BLaER1 (cell line): ENCODE measurements at regions not wholly inside any gene's neighbourhood (a gene's known extent, or its start where the extent isn't known, plus 50 kb on each side); places are given as distances from the start of the nearest gene placed in this dataset.

Experiments
- H3K27ac ChIP-seq: shearing (Covaris generic); formaldehyde crosslinking; 2 replicates; pipeline ENCODE4 v1.8.1; 2022
- H3K27me3 ChIP-seq: shearing (Covaris generic); formaldehyde crosslinking; 2 replicates; pipeline ENCODE4 v1.8.1; 2022
- H3K36me3 ChIP-seq: shearing (Covaris generic); formaldehyde crosslinking; 2 replicates; pipeline ENCODE4 v1.8.1; 2022
- H3K4me1 ChIP-seq: shearing (Covaris generic); formaldehyde crosslinking; 2 replicates; pipeline ENCODE4 v1.8.1; 2022
- H3K4me2 ChIP-seq: shearing (Covaris generic); formaldehyde crosslinking; 2 replicates; pipeline ENCODE4 v1.8.1; 2022
- H3K4me3 ChIP-seq: shearing (Covaris generic); formaldehyde crosslinking; 2 replicates; pipeline ENCODE4 v1.8.1; 2022
- H3K9ac ChIP-seq: shearing (Covaris generic); formaldehyde crosslinking; 2 replicates; pipeline ENCODE4 v1.8.1; 2022
- H3K9me3 ChIP-seq: shearing (Covaris generic); formaldehyde crosslinking; 2 replicates; pipeline ENCODE4 v1.8.1; 2022
- H4K20me1 ChIP-seq: shearing (Covaris generic); formaldehyde crosslinking; 2 replicates; pipeline ENCODE4 v1.8.1; 2022
- Cebpa-rat ChIP-seq: shearing (Covaris generic); IDR thresholded peaks from 2 replicates; pipeline ENCODE4 v1.8.1; 2022

DNA sequence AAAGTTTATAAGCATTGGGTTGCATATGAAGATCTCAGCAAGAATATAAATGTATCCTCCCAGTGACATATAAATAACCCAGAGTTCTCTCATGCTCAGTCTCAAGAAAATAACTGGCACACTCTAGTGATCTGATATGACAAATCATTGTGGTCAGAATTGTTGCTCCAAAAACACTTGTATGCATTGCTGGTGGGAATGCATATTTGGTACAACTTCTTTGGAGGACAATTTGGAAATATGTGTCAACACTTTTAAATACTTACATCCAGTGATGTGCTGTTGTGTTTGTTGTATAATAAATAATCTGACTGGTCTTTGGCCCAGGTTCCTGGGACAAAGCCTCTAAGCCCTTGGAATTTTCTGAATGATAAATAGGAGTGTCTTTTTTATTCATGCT lies 66.7 kb upstream of the STT3B start:
- Histone ChIP-seq H3K4me3 (no peak overlapping the region), H4K20me1 (no peaks in the 10 kb centered on the region), H3K4me1 (peaks cover 8% of the 10 kb centered on the region), H3K27me3 (no peaks in the 10 kb centered on the region), H3K9me3 (no peaks in the 10 kb centered on the region), H3K36me3 (no peaks in the 10 kb centered on the region), H3K9ac (no peak overlapping the region), H3K27ac (no peak overlapping the region), H3K4me2 (no peak overlapping the region)
- TF ChIP-seq Cebpa-rat, result no peak

DNA sequence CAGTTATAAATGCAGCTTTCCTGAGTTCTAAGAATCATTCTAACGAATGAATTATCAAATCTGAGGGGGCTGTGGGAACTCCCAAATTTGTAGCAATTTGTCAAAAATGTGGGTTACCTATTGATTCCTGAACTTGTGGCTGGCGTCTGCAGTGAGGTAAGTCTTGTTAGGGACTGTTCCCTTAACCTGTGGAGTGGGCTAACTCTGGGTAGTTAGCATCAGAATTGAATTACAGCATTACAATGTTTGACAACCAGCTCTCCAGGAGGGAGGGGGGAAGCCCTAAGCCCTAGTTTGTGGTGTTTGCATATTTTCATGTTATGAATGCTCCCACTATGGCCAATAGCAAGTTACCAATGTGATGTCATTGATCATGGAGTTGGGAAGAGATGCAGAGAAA lies 65.9 kb upstream of the STT3B start:
- Histone ChIP-seq H3K9me3 (no peaks in the 10 kb centered on the region), H3K4me2 (no peak overlapping the region), H4K20me1 (no peaks in the 10 kb centered on the region), H3K36me3 (no peaks in the 10 kb centered on the region), H3K27ac (no peak overlapping the region), H3K4me3 (no peak overlapping the region), H3K27me3 (no peaks in the 10 kb centered on the region), H3K9ac (no peak overlapping the region), H3K4me1 (peaks cover 4% of the 10 kb centered on the region)
- no peak for TF ChIP-seq Cebpa-rat

DNA sequence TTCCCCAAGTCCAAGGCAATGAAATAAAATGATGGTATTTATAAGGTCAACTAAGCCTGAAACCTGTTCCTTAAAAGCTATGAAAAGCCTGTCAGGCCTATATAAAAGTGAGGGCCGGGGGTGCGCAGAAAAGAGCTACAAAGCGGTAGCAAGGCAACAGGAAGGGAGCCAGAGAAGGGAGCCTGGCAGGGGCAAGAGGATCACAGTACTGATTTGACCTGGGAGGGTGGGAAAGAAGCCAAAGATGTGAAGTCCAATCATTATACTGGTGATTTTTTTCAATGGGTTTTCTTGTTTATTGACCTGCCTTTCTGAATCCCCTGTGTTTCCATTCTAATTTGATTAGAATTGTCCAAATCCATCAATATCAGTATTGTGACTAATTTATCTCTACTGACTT lies 64.3 kb upstream of the STT3B start:
- no peak overlapping the region for H3K9ac ChIP-seq
- H4K20me1 ChIP-seq, result no peaks in the 10 kb centered on the region
- H3K9me3 ChIP-seq, result no peaks in the 10 kb centered on the region
- H3K27ac ChIP-seq, result no peak overlapping the region
- H3K4me3 ChIP-seq, result no peak overlapping the region
- H3K4me2 ChIP-seq, result no peak overlapping the region
- no peaks in the 10 kb centered on the region for H3K27me3 ChIP-seq
- H3K4me1 ChIP-seq, result no peaks in the 10 kb centered on the region
- H3K36me3 ChIP-seq, result no peaks in the 10 kb centered on the region
- TF ChIP-seq Cebpa-rat, result no peak

DNA sequence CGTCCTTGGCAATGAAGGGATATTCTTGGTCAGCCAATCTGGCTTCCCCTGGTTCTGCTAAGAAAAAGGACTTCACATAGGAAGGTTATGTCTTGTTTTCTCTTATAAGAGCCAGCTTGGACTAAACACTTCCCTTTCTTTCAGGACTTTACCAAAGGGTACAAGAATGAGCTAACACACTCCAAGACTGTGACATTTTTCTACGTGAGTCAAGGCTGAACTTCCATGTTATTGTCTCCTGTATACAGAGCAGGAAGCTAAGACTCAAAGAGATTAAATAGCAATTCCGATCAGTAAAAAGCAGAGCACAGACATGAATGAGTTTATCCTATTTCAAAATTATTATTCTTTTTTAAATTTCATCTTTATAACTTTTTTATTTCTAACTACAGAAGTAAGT lies 63.3 kb upstream of the STT3B start:
- Histone ChIP-seq H3K4me1 (no peaks in the 10 kb centered on the region), H3K27me3 (no peaks in the 10 kb centered on the region)

DNA sequence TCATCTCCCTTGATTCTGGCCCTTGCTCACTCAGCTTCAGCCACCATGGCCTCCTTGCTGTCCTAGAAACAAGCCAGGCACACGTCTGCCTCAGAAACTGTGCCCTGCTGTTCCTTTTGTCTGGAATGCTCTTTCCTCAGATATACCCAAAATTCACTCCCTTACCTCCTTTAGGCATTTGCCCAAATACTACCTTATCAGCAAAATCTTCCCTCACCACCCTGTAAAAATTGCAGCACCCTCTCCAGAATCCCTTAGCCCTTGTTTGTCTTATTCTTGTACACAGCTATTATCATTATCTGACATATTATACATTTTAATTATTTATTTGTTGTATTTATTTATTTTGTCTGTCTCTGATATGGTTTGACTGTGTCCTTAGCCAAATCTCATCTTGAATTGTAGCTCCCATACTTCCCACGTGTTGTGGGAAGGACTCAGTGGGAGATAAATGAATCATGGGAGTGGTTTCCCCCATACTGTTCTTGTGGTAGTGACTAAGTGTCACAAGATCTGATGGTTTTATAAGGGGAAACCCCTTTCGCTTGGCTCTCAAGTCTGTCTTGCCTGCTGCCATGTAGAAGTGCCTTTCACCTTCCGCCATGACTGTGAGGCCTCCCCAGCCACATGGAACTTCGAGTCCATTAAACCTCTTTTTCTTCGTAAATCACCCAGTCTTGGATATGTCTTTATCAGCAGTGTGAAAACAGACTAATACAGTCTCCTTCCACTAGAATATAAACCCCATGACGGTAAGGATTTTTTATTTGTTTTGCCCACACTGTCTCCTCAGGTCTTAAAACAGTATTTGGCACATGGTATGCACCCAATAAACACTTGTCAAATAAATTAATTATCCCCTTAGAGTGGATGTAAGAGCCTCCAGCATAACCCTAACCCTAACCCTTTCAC lies 60.0 kb upstream of the STT3B start:
- Histone ChIP-seq H3K4me3 (no peak overlapping the region), H3K9me3 (no peaks in the 10 kb centered on the region), H3K9ac (no peak overlapping the region), H3K4me1 (peaks cover 8% of the 10 kb centered on the region), H3K4me2 (no peak overlapping the region), H3K27ac (no peak overlapping the region), H3K27me3 (no peaks in the 10 kb centered on the region), H4K20me1 (no peaks in the 10 kb centered on the region), H3K36me3 (no peaks in the 10 kb centered on the region)
- TF ChIP-seq Cebpa-rat, result no peak

More for the DNA sequence above, 63.3 kb upstream of the STT3B start:
- Histone ChIP-seq H3K9ac (no peak overlapping the region), H3K27ac (no peak overlapping the region), H3K4me3 (no peak overlapping the region), H3K9me3 (no peaks in the 10 kb centered on the region), H3K4me2 (no peak overlapping the region), H3K36me3 (no peaks in the 10 kb centered on the region), H4K20me1 (no peaks in the 10 kb centered on the region)
- TF ChIP-seq Cebpa-rat, result no peak

DNA sequence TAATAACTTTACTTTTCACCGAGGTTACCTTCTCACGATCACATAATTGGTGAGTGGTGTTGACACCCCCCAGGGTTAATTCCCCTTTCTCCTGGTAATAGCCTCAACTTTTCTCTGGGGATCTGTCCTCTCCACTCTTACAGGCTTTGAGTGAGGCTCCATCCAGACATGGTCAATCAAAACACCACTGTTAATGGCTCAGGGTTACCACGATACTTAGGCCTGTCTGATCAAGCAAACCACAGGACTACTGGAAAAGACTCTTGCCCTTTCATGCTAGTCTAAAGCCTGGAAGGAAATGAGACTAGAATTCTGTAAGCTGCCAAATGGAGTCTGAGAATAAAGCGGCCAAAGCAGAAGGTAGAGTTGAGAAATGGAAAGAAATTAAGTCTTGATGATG lies 56.5 kb upstream of the STT3B start:
- TF ChIP-seq Cebpa-rat, result no peak
- H3K4me3 ChIP-seq, result no peak overlapping the region
- H3K4me1 ChIP-seq, result peaks cover 9% of the 10 kb centered on the region
- no peak overlapping the region for H3K9ac ChIP-seq
- no peak overlapping the region for H3K27ac ChIP-seq
- H3K27me3 ChIP-seq, result no peaks in the 10 kb centered on the region
- H4K20me1 ChIP-seq, result no peaks in the 10 kb centered on the region
- no peak overlapping the region for H3K4me2 ChIP-seq
- H3K9me3 ChIP-seq, result peaks cover 9% of the 10 kb centered on the region
- no peaks in the 10 kb centered on the region for H3K36me3 ChIP-seq

DNA sequence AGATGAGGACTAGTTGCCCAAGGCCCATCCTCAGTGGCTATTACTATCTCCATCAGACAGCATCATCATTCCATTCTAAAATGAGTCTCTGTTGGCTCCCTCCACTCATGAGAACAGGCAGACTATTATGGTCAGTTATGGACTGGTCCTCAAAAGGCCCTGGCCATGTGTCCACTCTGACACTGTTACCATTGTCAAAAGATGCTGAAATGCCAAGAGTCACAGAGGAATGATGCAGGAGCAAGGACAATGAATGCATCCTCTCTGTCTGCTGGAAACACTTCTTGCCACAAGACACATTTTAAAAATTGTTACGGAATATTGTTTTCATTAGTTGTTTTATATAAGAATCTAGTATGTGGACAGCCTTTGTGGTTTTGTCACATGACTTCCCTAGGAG lies 53.3 kb upstream of the STT3B start:
- Histone ChIP-seq H3K36me3 (no peaks in the 10 kb centered on the region), H3K4me3 (no peak overlapping the region), H4K20me1 (no peaks in the 10 kb centered on the region), H3K4me2 (no peak overlapping the region), H3K9ac (no peak overlapping the region), H3K27me3 (no peaks in the 10 kb centered on the region), H3K9me3 (peaks cover 9% of the 10 kb centered on the region), H3K4me1 (peaks cover 9% of the 10 kb centered on the region), H3K27ac (no peak overlapping the region)
- no peak for TF ChIP-seq Cebpa-rat

DNA sequence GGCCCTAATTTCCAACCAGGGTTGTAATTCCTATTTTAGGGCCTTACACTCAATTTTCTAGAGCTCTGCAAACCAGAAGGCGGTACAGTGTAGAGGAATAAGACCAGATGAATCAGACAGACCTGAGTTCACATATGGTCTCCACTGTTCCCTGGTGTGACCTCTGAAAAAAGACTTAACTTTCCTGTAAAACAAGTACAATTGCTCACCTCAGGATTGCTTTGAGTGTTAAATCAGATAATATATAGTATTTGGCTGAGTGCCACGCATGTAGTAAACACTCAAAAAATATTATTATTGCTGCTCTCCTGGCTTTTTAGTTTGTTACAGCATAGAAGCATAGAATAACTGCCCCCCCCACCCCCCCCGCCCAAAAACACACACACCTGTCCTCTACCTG lies 51.0 kb upstream of the STT3B start:
- Histone ChIP-seq H3K36me3 (no peaks in the 10 kb centered on the region), H3K4me1 (peaks cover 9% of the 10 kb centered on the region), H3K27me3 (no peaks in the 10 kb centered on the region), H3K4me2 (no peak overlapping the region), H3K9ac (no peak overlapping the region), H3K9me3 (peaks cover 9% of the 10 kb centered on the region), H3K27ac (no peak overlapping the region), H4K20me1 (no peaks in the 10 kb centered on the region), H3K4me3 (no peak overlapping the region)
- TF ChIP-seq Cebpa-rat, result no peak

DNA sequence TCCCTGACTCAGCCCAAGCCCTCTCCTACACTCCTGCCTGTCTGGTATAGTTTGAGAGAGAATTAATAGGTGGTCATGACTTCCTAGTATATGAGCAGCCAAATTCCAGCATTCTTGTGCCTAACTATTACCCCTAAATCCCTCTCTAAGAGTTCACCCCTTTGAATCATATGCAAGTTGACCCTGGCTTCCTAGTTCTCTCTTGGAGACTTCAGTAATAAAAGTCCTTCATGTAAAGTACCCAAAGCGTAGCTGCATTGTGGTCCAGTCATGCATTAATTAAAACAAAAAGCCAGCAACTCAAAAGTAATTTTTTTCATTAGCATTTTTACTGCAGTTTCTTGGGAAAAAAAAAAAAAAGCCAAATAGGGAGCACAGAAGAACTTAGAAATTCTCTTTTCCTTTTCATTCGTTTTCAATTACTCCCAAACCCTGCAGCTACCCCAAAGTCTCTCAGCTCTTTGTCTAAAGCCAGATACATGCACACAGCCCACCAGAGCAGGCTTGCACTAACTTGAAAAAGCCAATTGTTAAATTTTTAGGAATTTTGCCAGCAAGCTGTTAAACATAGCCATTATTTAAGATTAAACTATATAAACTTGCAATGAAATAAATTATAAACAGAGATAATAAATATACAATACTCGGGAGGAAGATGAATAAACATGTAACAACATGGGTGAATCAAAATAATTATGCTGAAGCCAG lies 50.1 kb upstream of the STT3B start:
- Histone ChIP-seq H3K4me3 (no peak overlapping the region), H3K9ac (no peak overlapping the region), H3K27me3 (no peaks in the 10 kb centered on the region), H3K4me2 (no peak overlapping the region), H3K9me3 (peaks cover 12% of the 10 kb centered on the region), H3K27ac (no peak overlapping the region), H3K36me3 (no peaks in the 10 kb centered on the region), H3K4me1 (peaks cover 2% of the 10 kb centered on the region), H4K20me1 (no peaks in the 10 kb centered on the region)
- TF ChIP-seq Cebpa-rat, result no peak
